SK-N-SH (cell line): ENCODE measurements at regions not wholly inside any gene's neighbourhood (a gene's known extent, or its start where the extent isn't known, plus 50 kb on each side); places are given as distances from the start of the nearest gene placed in this dataset.

ENCODE experiments used
- CTCF ChIA-PET: fragments of 300-600, 350-600 bp; formaldehyde crosslinking; extraction: SDS; loops from one replicate; lab custom pipeline; 2021; lab: Yijun Ruan, JAX
- POLR2A ChIA-PET: fragments of 350-600 bp; sonication (Branson Sonifier 250); formaldehyde crosslinking; extraction: SDS; loops from one replicate; lab custom pipeline; 2020; ENCODE audit warnings: antibody characterized with exemption, inconsistent platforms; lab: Yijun Ruan, JAX
- DNase-seq: peaks from one replicate; pipeline ENCODE4 v3.0.0; 2012
- H2AFZ ChIP-seq: fragments of 200-600 bp; sonication (generic); 2 replicates; pipeline ENCODE4 v1.8.1; 2016; ENCODE audit warnings: antibody characterized with exemption, mild to moderate bottlenecking, low read depth
- H3F3A ChIP-seq: fragments of 200-600 bp; sonication (generic); replicated peaks from 2 replicates; pipeline ENCODE3; 2016; ENCODE audit warnings: antibody characterized with exemption, mild to moderate bottlenecking; ENCODE audit not compliant: insufficient read depth
- H3K27ac ChIP-seq, 2 experiments: fragments of 200-500 bp in 1 of 2; fragments of 200-600 bp in 1 of 2; sonication (Bioruptor generic) in 1 of 2; sonication (generic), shearing (Covaris generic) in 1 of 2; 2 replicates each; pipeline versions ENCODE4 v1.5.1 to v1.6.1; 2014 to 2016; ENCODE audit warnings: low read depth in 2 of 2, inconsistent platforms in 1 of 2, low read length in 1 of 2, mild to moderate bottlenecking in 1 of 2, mixed read lengths in 1 of 2
- H3K27me3 ChIP-seq: fragments of 200-600 bp; sonication (generic), shearing (Covaris generic); 2 replicates; pipeline ENCODE4 v1.6.1; 2016; ENCODE audit warnings: mixed run types; ENCODE audit not compliant: insufficient read depth
- H3K36me3 ChIP-seq, 2 experiments: fragments of 200-500 bp in 1 of 2; fragments of 200-600 bp in 1 of 2; sonication (Bioruptor generic) in 1 of 2; sonication (generic) in 1 of 2; replicated peaks in 1 of 2; 2 replicates each; pipeline versions ENCODE3 to v1.5.1; 2014 to 2016; ENCODE audit warnings: low read length in 1 of 2, mild to moderate bottlenecking in 1 of 2; ENCODE audit not compliant: insufficient read depth in 2 of 2, control insufficient read depth in 1 of 2
- H3K4me1 ChIP-seq, 2 experiments: fragments of 200-500 bp in 1 of 2; fragments of 200-600 bp in 1 of 2; sonication (Bioruptor generic) in 1 of 2; sonication (generic), shearing (Covaris generic) in 1 of 2; 2 replicates each; pipeline versions ENCODE4 v1.5.1 to v1.6.1; 2014 to 2016; ENCODE audit warnings: low read depth in 1 of 2, low read length in 1 of 2, mixed run types in 1 of 2; ENCODE audit not compliant: insufficient read depth in 2 of 2, control insufficient read depth in 1 of 2
- H3K4me2 ChIP-seq: fragments of 200-600 bp; sonication (generic), shearing (Covaris generic); 2 replicates; pipeline ENCODE4 v1.6.1; 2017; ENCODE audit warnings: mixed run types
- H3K4me3 ChIP-seq, 2 experiments: fragments of 200-500 bp in 1 of 2; fragments of 200-600 bp in 1 of 2; sonication (Bioruptor generic) in 1 of 2; sonication (generic), shearing (Covaris generic) in 1 of 2; 2 replicates each; pipeline versions ENCODE4 v1.5.1 to v1.8.1; 2014 to 2016; ENCODE audit warnings: low read depth in 2 of 2, inconsistent platforms in 1 of 2, low read length in 1 of 2, mild to moderate bottlenecking in 1 of 2, mixed read lengths in 1 of 2, moderate library complexity in 1 of 2
- H3K79me2 ChIP-seq: fragments of 200-600 bp; sonication (generic); 2 replicates; pipeline ENCODE4 v1.8.1; 2017; ENCODE audit warnings: mild to moderate bottlenecking; ENCODE audit not compliant: insufficient read depth
- H3K9ac ChIP-seq: fragments of 200-600 bp; sonication (generic); 2 replicates; pipeline ENCODE4 v1.6.1; 2017; ENCODE audit warnings: mixed run types
- H3K9me2 ChIP-seq: fragments of 200-600 bp; sonication (generic); 2 replicates; pipeline ENCODE4 v1.6.1; 2017; ENCODE audit warnings: mixed run types
- H3K9me3 ChIP-seq: fragments of 200-600 bp; sonication (generic); 2 replicates; pipeline ENCODE4 v1.6.1; 2017; ENCODE audit warnings: mixed run types, mild to moderate bottlenecking, moderate library complexity
- H4K20me1 ChIP-seq: fragments of 200-600 bp; sonication (generic); 2 replicates; pipeline ENCODE4 v1.6.1; 2017; ENCODE audit warnings: mild to moderate bottlenecking, mixed run types; ENCODE audit not compliant: insufficient read depth
- ELF1 ChIP-seq: IDR thresholded peaks from 2 replicates; pipeline ENCODE4 v1.4.0; 2012
- EP300 ChIP-seq, 2 experiments: IDR thresholded peaks; 2 replicates each; pipeline versions ENCODE4 v1.4.0 to v1.6.1; 2012; ENCODE audit warnings: borderline replicate concordance in 1 of 2, low read depth in 1 of 2, low read length in 1 of 2
- FOSL2 ChIP-seq: IDR thresholded peaks from 2 replicates; pipeline ENCODE4 v1.4.0; 2012; ENCODE audit warnings: low read depth, mild to moderate bottlenecking, moderate library complexity, borderline replicate concordance
- FOXM1 ChIP-seq: IDR thresholded peaks from 2 replicates; pipeline ENCODE4 v1.4.0; 2012; ENCODE audit warnings: low read depth, mild to moderate bottlenecking
- GABPA ChIP-seq: IDR thresholded peaks from 2 replicates; pipeline ENCODE4 v1.4.0; 2012; ENCODE audit warnings: low read depth, mild to moderate bottlenecking
- GATA2 ChIP-seq: sonication (generic); formaldehyde crosslinking; IDR thresholded peaks from 2 replicates; pipeline ENCODE4 v1.5.0; 2020; ENCODE audit warnings: mild to moderate bottlenecking, missing genetic modification reagents
- MEF2A ChIP-seq: IDR thresholded peaks from 2 replicates; pipeline ENCODE4 v1.4.0; 2012; ENCODE audit warnings: low read depth, borderline replicate concordance
- MXI1 ChIP-seq: IDR thresholded peaks from 2 replicates; pipeline ENCODE4 v1.6.1; 2012; ENCODE audit warnings: mild to moderate bottlenecking, low read depth, low read length, improper control_type of control experiment
- PBX3 ChIP-seq: IDR thresholded peaks from 2 replicates; pipeline ENCODE4; 2012
- RAD21 ChIP-seq: IDR thresholded peaks from 2 replicates; pipeline ENCODE4 v1.6.1; 2012; ENCODE audit warnings: mild to moderate bottlenecking, low read length
- RCOR1 ChIP-seq: fragments of 150-350 bp; IDR thresholded peaks from 2 replicates; pipeline ENCODE4 v1.6.1; 2017; ENCODE audit warnings: antibody characterized with exemption, low read length
- RFX5 ChIP-seq: IDR thresholded peaks from 2 replicates; pipeline ENCODE4 v1.6.1; 2012; ENCODE audit warnings: mild to moderate bottlenecking, improper control_type of control experiment, low read length
- SMC3 ChIP-seq: IDR thresholded peaks from 2 replicates; pipeline ENCODE4 v1.6.1; 2012; ENCODE audit warnings: low read depth, low read length, improper control_type of control experiment
- TAF1 ChIP-seq: IDR thresholded peaks from 2 replicates; pipeline ENCODE4 v1.6.1; 2012; ENCODE audit warnings: low read depth, mild to moderate bottlenecking, low read length, moderate library complexity, borderline replicate concordance
- TCF12 ChIP-seq: IDR thresholded peaks from 2 replicates; pipeline ENCODE4 v1.4.0; 2012
- WGBS: methylation state at CpG from one replicate; pipeline ENCODE4 v1.1.6; 2017; ENCODE audit warnings: low lambda C conversion rate; 5-methylcytosine and 5-hydroxymethylcytosine counted together
- TF ChIP-seq, protein P1 (sequence below): IDR thresholded peaks from 2 replicates; pipeline ENCODE4 v1.6.1; 2012; ENCODE audit warnings: mild to moderate bottlenecking, low read depth, low read length, moderate library complexity

DNA sequence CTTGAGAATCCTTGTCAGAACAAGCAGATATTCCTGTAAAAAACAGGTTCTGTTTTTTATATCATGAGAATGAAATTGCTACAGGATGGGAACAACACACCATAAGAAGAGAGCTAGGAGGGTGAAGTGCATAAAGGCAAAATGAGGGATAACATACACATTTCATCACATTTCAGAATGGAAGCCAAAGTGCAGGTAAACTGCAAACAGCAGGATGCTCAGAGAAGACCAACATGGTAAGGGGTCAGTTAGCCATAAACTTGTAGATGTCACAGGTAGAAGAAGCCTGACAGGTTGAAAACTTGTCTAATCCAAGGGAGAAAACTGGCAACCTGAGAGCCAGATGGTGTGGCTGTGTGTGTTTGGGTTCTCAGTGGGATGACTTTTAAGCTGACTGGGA, 88.9 kb upstream of the FAT1 start:
- H3K4me1 ChIP-seq = no peaks in the 10 kb centered on the region
- H3K9ac ChIP-seq = no peak overlapping the region
- no peak overlapping the region for H3K4me3 ChIP-seq
- H3K9me3 ChIP-seq = no peaks in the 10 kb centered on the region; the same call in 1 of the 2 replicates
- ChIA-PET POLR2A (no interaction called here), CTCF (no interaction called here)
- no peaks in the 10 kb centered on the region for H4K20me1 ChIP-seq
- no peaks in the 10 kb centered on the region for H3K79me2 ChIP-seq
- no peaks in the 10 kb centered on the region for H3K36me3 ChIP-seq
- H3K27me3 ChIP-seq = no peaks in the 10 kb centered on the region
- H3K9me2 ChIP-seq = no peaks in the 10 kb centered on the region
- H3K27ac ChIP-seq = no peak overlapping the region
- TF ChIP-seq TCF12 (no peak), RAD21 (no peak)
- DNase-seq = no peak
- H3F3A ChIP-seq = no peaks in the 10 kb centered on the region
- no peak overlapping the region for H2AFZ ChIP-seq
- no peak overlapping the region for H3K4me2 ChIP-seq

DNA sequence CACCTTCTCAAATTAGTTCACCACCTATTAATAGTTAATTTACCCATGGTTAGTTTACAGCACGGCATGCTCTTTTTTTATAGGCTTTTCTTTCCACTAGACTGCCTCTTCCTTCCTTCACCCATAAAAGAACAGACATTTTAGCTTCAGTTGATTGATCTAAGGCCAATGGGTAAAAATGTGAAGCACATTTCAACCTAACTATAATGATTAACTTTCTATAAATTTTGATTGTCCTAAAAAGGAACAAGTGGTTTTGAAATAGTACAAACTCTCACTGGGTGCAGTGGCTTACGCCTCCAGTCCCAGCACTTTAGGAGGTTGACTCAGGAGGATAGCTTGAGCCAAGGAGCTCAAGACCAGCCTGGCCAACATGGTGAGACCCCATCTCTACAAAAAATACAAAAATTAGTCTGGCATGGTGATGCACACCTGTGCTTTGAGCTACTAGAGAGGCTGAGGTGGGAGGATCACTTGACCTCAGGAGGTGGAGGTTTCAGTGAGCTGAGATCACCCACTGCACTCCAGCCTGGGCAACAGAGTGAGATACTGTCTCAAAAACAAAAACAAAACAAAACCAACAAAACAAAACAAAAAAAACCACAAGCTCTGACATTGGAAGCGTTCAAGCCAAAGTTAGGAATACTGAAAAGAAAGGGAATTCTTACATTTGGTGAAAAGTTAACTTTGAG, 89.9 kb upstream of the FAT1 start:
- H3K36me3 ChIP-seq = no peaks in the 10 kb centered on the region
- no peaks in the 10 kb centered on the region for H3K27me3 ChIP-seq
- H2AFZ ChIP-seq = no peak overlapping the region
- H3K4me2 ChIP-seq = no peak overlapping the region
- H3K4me1 ChIP-seq = no peaks in the 10 kb centered on the region
- WGBS = 40% methylated on average over 3 of the region's 3 CpGs
- H3K27ac ChIP-seq = no peak overlapping the region
- H3K9me2 ChIP-seq = no peaks in the 10 kb centered on the region
- TF ChIP-seq FOSL2 (no peak), GABPA (no peak), FOXM1 (no peak), RCOR1 (no peak), EP300 (IDR thresholded peaks at IDR 0.05; ENCODE audit: borderline replicate concordance in 1 of 2, low read depth in 1 of 2, low read length in 1 of 2) (no peak), GATA2 (CRISPR knock-in tag) (no peak), ELF1 (no peak), RFX5 (no peak), MEF2A (no peak), TAF1 (no peak), SMC3 (no peak), MXI1 (no peak), PBX3 (no peak)
- TF ChIP-seq, protein P1, sequence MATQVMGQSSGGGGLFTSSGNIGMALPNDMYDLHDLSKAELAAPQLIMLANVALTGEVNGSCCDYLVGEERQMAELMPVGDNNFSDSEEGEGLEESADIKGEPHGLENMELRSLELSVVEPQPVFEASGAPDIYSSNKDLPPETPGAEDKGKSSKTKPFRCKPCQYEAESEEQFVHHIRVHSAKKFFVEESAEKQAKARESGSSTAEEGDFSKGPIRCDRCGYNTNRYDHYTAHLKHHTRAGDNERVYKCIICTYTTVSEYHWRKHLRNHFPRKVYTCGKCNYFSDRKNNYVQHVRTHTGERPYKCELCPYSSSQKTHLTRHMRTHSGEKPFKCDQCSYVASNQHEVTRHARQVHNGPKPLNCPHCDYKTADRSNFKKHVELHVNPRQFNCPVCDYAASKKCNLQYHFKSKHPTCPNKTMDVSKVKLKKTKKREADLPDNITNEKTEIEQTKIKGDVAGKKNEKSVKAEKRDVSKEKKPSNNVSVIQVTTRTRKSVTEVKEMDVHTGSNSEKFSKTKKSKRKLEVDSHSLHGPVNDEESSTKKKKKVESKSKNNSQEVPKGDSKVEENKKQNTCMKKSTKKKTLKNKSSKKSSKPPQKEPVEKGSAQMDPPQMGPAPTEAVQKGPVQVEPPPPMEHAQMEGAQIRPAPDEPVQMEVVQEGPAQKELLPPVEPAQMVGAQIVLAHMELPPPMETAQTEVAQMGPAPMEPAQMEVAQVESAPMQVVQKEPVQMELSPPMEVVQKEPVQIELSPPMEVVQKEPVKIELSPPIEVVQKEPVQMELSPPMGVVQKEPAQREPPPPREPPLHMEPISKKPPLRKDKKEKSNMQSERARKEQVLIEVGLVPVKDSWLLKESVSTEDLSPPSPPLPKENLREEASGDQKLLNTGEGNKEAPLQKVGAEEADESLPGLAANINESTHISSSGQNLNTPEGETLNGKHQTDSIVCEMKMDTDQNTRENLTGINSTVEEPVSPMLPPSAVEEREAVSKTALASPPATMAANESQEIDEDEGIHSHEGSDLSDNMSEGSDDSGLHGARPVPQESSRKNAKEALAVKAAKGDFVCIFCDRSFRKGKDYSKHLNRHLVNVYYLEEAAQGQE = no peak
- no peaks in the 10 kb centered on the region for H3K79me2 ChIP-seq
- POLR2A ChIA-PET = no interaction called here
- H4K20me1 ChIP-seq = no peaks in the 10 kb centered on the region
- H3F3A ChIP-seq = no peaks in the 10 kb centered on the region
- no peak overlapping the region for H3K9ac ChIP-seq
- CTCF ChIA-PET = interaction anchor here (1.4 kb wide), 1 partner anchor 25 kb away, joined by 3 read pairs; no protein-coding TSS in a partner anchor
- no peak overlapping the region for H3K4me3 ChIP-seq
- no peak for DNase-seq
- H3K9me3 ChIP-seq = no peaks in the 10 kb centered on the region; the same call in 1 of the 2 replicates
